ENCODE measurements at regions not wholly inside any gene's neighbourhood (a gene's known extent, or its start where the extent isn't known, plus 50 kb on each side); places are given as distances from the start of the nearest gene placed in this dataset.
"Not testable (repeated sequence)": the region's sequence is repeated elsewhere in the genome, so short reads cannot be mapped to it uniquely, and the experiment has no call there.

DNA sequence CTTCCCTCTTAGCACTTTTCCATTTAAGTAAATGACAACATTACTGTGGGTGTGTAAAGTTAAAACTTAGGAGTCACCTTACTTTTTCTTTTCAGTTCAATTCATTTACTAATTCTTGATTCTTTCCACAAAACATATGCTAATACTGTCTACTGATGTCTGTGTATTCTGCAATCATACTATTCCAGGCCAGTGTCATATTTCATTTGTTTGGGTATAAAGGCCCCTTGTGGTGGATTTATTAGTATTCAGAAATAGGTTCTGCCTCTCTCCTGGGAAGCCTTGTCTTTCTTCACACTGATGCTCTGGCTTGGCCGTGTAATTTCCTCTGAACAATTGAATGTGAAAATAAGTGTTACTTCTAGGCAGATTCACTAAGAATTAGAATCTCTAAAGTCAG lies 621.9 kb upstream of the SPRY2 start:
- H3K9me3 ChIP-seq (ENCODE audit: control insufficient read depth, insufficient read depth, low read length) = no peaks in the 10 kb centered on the region
- no peak overlapping the region for H3K9ac ChIP-seq (ENCODE audit: low read depth, low read length)
- H3K27me3 ChIP-seq (ENCODE audit: control insufficient read depth, insufficient read depth, low read length) = no peaks in the 10 kb centered on the region
- no peaks in the 10 kb centered on the region for H3K36me3 ChIP-seq (ENCODE audit: control insufficient read depth, insufficient read depth, low read length)
- H3K4me3 ChIP-seq (ENCODE audit: low read depth, low read length) = no peak overlapping the region
- no peaks in the 10 kb centered on the region for H3K4me1 ChIP-seq (ENCODE audit: control insufficient read depth, insufficient read depth, low read length)

DNA sequence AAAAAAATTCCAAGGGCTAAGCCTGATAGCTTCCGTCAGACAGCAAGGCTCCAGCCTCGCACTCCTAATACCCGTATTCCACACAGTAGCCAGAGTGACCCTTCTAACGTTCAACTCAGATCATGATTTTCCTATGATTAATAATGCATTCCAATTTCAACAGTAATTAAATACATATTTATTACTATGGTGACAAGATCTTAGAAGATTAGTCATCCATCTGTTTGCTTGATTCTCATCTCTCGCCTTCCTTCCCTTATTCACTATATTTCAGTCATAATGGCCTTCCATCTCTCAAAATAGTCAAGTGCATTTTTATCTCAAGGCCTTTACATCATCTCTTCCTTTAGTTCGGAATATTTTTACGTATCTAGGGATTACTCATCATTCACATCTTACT lies 621.2 kb upstream of the SPRY2 start:
- Histone ChIP-seq H3K27me3 (ENCODE audit: control insufficient read depth, insufficient read depth, low read length) (no peaks in the 10 kb centered on the region), H3K36me3 (ENCODE audit: control insufficient read depth, insufficient read depth, low read length) (no peaks in the 10 kb centered on the region), H3K4me1 (ENCODE audit: control insufficient read depth, insufficient read depth, low read length) (no peaks in the 10 kb centered on the region), H3K9ac (ENCODE audit: low read depth, low read length) (no peak overlapping the region), H3K9me3 (ENCODE audit: control insufficient read depth, insufficient read depth, low read length) (no peaks in the 10 kb centered on the region), H3K4me3 (ENCODE audit: low read depth, low read length) (no peak overlapping the region)

GRCh38 chr13:80957019-80957655 lies 616.2 kb upstream of the SPRY2 start:
- H3K36me3 ChIP-seq (ENCODE audit: control insufficient read depth, insufficient read depth, low read length) = no peaks in the 10 kb centered on the region
- H3K9me3 ChIP-seq (ENCODE audit: control insufficient read depth, insufficient read depth, low read length) = no peaks in the 10 kb centered on the region
- no peaks in the 10 kb centered on the region for H3K4me1 ChIP-seq (ENCODE audit: control insufficient read depth, insufficient read depth, low read length)
- H3K9ac ChIP-seq (ENCODE audit: low read depth, low read length) = no peak overlapping the region
- no peaks in the 10 kb centered on the region for H3K27me3 ChIP-seq (ENCODE audit: control insufficient read depth, insufficient read depth, low read length)
- no peak overlapping the region for H3K4me3 ChIP-seq (ENCODE audit: low read depth, low read length)

GRCh38 chr13:80955501-80955900 lies 614.6 kb upstream of the SPRY2 start:
- H3K4me1 ChIP-seq (ENCODE audit: control insufficient read depth, insufficient read depth, low read length) = no peaks in the 10 kb centered on the region
- H3K4me3 ChIP-seq (ENCODE audit: low read depth, low read length) = no peak overlapping the region
- H3K9me3 ChIP-seq (ENCODE audit: control insufficient read depth, insufficient read depth, low read length) = no peaks in the 10 kb centered on the region
- H3K27me3 ChIP-seq (ENCODE audit: control insufficient read depth, insufficient read depth, low read length) = no peaks in the 10 kb centered on the region
- no peak overlapping the region for H3K9ac ChIP-seq (ENCODE audit: low read depth, low read length)
- H3K36me3 ChIP-seq (ENCODE audit: control insufficient read depth, insufficient read depth, low read length) = no peaks in the 10 kb centered on the region

GRCh38 chr13:80952158-80952557 lies 611.2 kb upstream of the SPRY2 start:
- no peak overlapping the region for H3K9ac ChIP-seq (ENCODE audit: low read depth, low read length)
- no peaks in the 10 kb centered on the region for H3K4me1 ChIP-seq (ENCODE audit: control insufficient read depth, insufficient read depth, low read length)
- H3K27me3 ChIP-seq (ENCODE audit: control insufficient read depth, insufficient read depth, low read length) = no peaks in the 10 kb centered on the region
- no peaks in the 10 kb centered on the region for H3K9me3 ChIP-seq (ENCODE audit: control insufficient read depth, insufficient read depth, low read length)
- no peak overlapping the region for H3K4me3 ChIP-seq (ENCODE audit: low read depth, low read length)
- no peaks in the 10 kb centered on the region for H3K36me3 ChIP-seq (ENCODE audit: control insufficient read depth, insufficient read depth, low read length)

DNA sequence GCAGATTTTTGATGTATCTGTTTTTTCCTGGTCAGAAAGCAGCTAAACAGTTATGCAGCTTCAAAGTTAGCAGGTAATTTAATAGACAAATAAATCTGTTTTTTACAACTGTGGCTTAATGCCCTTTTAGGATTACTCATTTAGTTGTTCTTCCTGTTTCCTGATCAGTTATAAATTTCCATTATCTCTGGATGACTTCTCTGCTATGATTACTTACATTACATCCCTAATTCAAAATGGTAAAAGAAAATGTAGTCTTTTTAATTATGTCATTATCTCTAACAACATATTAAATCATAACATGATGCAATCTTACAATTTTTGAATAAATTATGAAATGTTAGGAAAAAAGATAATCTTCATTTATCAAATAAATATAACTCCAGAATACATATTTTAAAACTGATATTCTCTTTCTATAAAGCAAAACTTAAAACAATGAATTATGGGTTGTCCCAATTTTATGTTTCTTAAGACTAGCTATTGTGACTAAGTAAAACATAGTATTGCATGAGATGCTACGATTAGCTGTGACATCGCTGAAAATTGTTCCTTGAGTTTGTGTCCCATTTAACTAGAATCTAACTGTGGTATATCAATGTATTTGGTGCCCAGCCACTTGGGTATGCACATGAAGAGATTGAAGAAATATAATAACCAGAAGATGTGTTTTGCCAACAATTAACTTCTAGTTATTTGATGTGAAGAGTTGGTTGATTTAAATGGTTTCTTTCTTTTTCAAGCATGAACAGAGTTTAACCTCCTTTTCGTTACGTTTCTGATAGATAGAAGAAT lies 605.3 kb upstream of the SPRY2 start:
- H3K36me3 ChIP-seq (ENCODE audit: control insufficient read depth, insufficient read depth, low read length) = no peaks in the 10 kb centered on the region
- no peaks in the 10 kb centered on the region for H3K27me3 ChIP-seq (ENCODE audit: control insufficient read depth, insufficient read depth, low read length)
- H3K4me3 ChIP-seq (ENCODE audit: low read depth, low read length) = no peak overlapping the region
- no peak overlapping the region for H3K9ac ChIP-seq (ENCODE audit: low read depth, low read length)
- no peaks in the 10 kb centered on the region for H3K4me1 ChIP-seq (ENCODE audit: control insufficient read depth, insufficient read depth, low read length)
- H3K9me3 ChIP-seq (ENCODE audit: control insufficient read depth, insufficient read depth, low read length) = no peaks in the 10 kb centered on the region

DNA sequence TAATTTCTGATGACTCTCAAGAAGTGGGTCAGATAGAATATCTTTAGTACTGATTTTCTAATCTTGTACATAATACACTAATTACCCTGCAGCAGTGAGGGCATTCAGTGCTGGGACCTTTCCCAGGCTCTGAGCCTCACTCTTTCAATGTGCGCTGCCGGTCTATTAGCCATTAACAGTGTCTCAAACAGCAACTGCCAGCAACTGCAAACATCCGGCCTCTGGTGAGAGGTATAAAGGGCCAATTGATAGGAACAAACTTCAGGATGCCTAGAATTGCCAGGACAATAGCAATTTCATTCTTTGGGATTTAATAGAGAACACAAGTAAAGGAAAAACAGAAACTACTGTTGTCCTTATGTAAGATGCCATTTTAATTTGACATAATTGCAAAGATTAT lies 604.4 kb upstream of the SPRY2 start:
- Histone ChIP-seq H3K4me3 (ENCODE audit: low read depth, low read length) (no peak overlapping the region), H3K27me3 (ENCODE audit: control insufficient read depth, insufficient read depth, low read length) (no peaks in the 10 kb centered on the region), H3K36me3 (ENCODE audit: control insufficient read depth, insufficient read depth, low read length) (no peaks in the 10 kb centered on the region), H3K9ac (ENCODE audit: low read depth, low read length) (no peak overlapping the region), H3K4me1 (ENCODE audit: control insufficient read depth, insufficient read depth, low read length) (no peaks in the 10 kb centered on the region), H3K9me3 (ENCODE audit: control insufficient read depth, insufficient read depth, low read length) (no peaks in the 10 kb centered on the region)

DNA sequence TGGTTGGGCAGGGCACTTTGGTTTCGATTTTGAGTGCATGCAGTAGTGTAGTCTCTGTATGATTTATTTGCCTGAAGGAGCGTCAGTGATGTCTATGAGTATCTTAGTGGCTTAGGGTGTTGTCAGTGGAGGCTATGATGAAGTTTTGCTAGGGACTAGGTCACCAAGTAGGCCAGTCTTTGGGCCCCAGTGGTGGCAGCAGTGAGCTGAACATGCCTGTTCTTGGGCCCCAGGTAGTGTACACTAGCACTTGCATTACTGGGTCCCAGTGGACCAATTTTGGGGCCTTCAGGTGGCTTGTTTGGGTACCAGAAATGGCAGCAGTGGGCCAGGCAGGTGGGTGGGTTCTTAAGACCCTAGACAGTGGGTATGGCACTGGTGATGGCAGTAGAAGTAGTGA lies 598.7 kb upstream of the SPRY2 start:
- H3K9me3 ChIP-seq (ENCODE audit: control insufficient read depth, insufficient read depth, low read length) = no peaks in the 10 kb centered on the region
- H3K4me3 ChIP-seq (ENCODE audit: low read depth, low read length) = no peak overlapping the region
- no peaks in the 10 kb centered on the region for H3K4me1 ChIP-seq (ENCODE audit: control insufficient read depth, insufficient read depth, low read length)
- H3K27me3 ChIP-seq (ENCODE audit: control insufficient read depth, insufficient read depth, low read length) = no peaks in the 10 kb centered on the region
- H3K9ac ChIP-seq (ENCODE audit: low read depth, low read length) = no peak overlapping the region
- H3K36me3 ChIP-seq (ENCODE audit: control insufficient read depth, insufficient read depth, low read length) = no peaks in the 10 kb centered on the region

- Histone ChIP-seq H3K4me1 (ENCODE audit: control insufficient read depth, insufficient read depth, low read length) (no peaks in the 10 kb centered on the region), H3K4me3 (ENCODE audit: low read depth, low read length) (no peak overlapping the region), H3K36me3 (ENCODE audit: control insufficient read depth, insufficient read depth, low read length) (no peaks in the 10 kb centered on the region), H3K9me3 (ENCODE audit: control insufficient read depth, insufficient read depth, low read length) (no peaks in the 10 kb centered on the region), H3K9ac (ENCODE audit: low read depth, low read length) (no peak overlapping the region), H3K27me3 (ENCODE audit: control insufficient read depth, insufficient read depth, low read length) (no peaks in the 10 kb centered on the region)
Observed at GRCh38 chr13:80931766-80932165, 590.8 kb upstream of the SPRY2 start.

GRCh38 chr13:80931118-80931517 lies 590.2 kb upstream of the SPRY2 start:
- Histone ChIP-seq H3K4me1 (ENCODE audit: control insufficient read depth, insufficient read depth, low read length) (no peaks in the 10 kb centered on the region), H3K9ac (ENCODE audit: low read depth, low read length) (no peak overlapping the region), H3K9me3 (ENCODE audit: control insufficient read depth, insufficient read depth, low read length) (no peaks in the 10 kb centered on the region), H3K27me3 (ENCODE audit: control insufficient read depth, insufficient read depth, low read length) (no peaks in the 10 kb centered on the region), H3K36me3 (ENCODE audit: control insufficient read depth, insufficient read depth, low read length) (no peaks in the 10 kb centered on the region), H3K4me3 (ENCODE audit: low read depth, low read length) (no peak overlapping the region)

- no peaks in the 10 kb centered on the region for H3K4me1 ChIP-seq (ENCODE audit: control insufficient read depth, insufficient read depth, low read length)
- H3K36me3 ChIP-seq (ENCODE audit: control insufficient read depth, insufficient read depth, low read length) = no peaks in the 10 kb centered on the region
- H3K27me3 ChIP-seq (ENCODE audit: control insufficient read depth, insufficient read depth, low read length) = no peaks in the 10 kb centered on the region
- H3K4me3 ChIP-seq (ENCODE audit: low read depth, low read length) = no peak overlapping the region
- H3K9me3 ChIP-seq (ENCODE audit: control insufficient read depth, insufficient read depth, low read length) = no peaks in the 10 kb centered on the region
- H3K9ac ChIP-seq (ENCODE audit: low read depth, low read length) = no peak overlapping the region
Observed at GRCh38 chr13:80928241-80928640, 587.3 kb upstream of the SPRY2 start.

DNA sequence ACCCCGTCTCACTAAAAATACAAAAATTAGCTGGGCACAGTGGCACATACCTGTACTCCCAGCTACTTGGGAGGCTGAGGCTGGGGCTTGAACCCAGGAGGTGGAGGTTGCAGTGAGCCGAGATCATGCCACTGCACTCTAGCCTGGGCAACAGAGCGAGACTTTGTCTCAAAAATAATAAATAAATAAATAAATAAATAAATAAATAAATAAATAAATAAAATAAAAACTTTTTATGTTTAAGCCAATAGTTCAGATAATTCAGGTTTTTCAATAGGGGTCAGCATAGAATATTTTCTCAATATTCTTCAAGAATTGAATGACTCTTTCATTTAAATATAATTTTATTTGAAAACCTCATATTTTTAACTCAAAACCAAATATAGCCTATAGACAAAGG lies 585.1 kb upstream of the SPRY2 start:
- not testable (repeated sequence) for H3K9ac ChIP-seq (ENCODE audit: low read depth, low read length); H3K9me3 ChIP-seq (ENCODE audit: control insufficient read depth, insufficient read depth, low read length); H3K4me3 ChIP-seq (ENCODE audit: low read depth, low read length); H3K27me3 ChIP-seq (ENCODE audit: control insufficient read depth, insufficient read depth, low read length); H3K36me3 ChIP-seq (ENCODE audit: control insufficient read depth, insufficient read depth, low read length); H3K4me1 ChIP-seq (ENCODE audit: control insufficient read depth, insufficient read depth, low read length)
